GM20000 (cell line): ENCODE measurements at regions not wholly inside any gene's neighbourhood (a gene's known extent, or its start where the extent isn't known, plus 50 kb on each side); places are given as distances from the start of the nearest gene placed in this dataset.
"Not testable (repeated sequence)": the region's sequence is repeated elsewhere in the genome, so short reads cannot be mapped to it uniquely, and the experiment has no call there.

ENCODE experiments used
- DNase-seq: peaks from one replicate; pipeline ENCODE4 v3.0.0; 2012; ENCODE audit warnings: low spot score
- TF ChIP-seq, protein P1 (sequence below): IDR thresholded peaks from 2 replicates; pipeline ENCODE4 v1.5.1; 2012; ENCODE audit warnings: mild to moderate bottlenecking, control low read depth; ENCODE audit errors: extremely low read depth, missing control alignments

DNA sequence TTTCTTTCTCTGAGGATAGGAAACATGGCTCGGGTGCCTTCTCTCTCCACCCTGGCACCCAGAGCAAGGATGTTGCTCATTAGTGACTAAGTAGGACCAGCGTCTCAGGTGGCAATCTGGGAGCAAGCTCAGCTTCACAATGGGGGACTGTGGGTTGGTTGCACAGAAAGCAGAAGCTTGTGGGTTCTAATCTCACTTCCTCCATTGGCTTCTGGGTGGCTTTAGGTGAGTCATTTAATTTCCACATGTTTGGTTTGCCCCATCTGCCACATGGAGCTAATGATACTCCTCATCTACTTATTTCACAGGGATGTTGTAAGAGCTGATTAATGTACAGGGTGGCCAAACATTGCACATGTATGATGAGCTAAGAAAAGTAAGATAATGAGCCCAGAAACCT is 54.8 kb upstream of the AKIRIN2 start:
- peak; percentile 82 for DNase-seq
- TF ChIP-seq, protein P1, sequence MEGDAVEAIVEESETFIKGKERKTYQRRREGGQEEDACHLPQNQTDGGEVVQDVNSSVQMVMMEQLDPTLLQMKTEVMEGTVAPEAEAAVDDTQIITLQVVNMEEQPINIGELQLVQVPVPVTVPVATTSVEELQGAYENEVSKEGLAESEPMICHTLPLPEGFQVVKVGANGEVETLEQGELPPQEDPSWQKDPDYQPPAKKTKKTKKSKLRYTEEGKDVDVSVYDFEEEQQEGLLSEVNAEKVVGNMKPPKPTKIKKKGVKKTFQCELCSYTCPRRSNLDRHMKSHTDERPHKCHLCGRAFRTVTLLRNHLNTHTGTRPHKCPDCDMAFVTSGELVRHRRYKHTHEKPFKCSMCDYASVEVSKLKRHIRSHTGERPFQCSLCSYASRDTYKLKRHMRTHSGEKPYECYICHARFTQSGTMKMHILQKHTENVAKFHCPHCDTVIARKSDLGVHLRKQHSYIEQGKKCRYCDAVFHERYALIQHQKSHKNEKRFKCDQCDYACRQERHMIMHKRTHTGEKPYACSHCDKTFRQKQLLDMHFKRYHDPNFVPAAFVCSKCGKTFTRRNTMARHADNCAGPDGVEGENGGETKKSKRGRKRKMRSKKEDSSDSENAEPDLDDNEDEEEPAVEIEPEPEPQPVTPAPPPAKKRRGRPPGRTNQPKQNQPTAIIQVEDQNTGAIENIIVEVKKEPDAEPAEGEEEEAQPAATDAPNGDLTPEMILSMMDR = no peak

DNA sequence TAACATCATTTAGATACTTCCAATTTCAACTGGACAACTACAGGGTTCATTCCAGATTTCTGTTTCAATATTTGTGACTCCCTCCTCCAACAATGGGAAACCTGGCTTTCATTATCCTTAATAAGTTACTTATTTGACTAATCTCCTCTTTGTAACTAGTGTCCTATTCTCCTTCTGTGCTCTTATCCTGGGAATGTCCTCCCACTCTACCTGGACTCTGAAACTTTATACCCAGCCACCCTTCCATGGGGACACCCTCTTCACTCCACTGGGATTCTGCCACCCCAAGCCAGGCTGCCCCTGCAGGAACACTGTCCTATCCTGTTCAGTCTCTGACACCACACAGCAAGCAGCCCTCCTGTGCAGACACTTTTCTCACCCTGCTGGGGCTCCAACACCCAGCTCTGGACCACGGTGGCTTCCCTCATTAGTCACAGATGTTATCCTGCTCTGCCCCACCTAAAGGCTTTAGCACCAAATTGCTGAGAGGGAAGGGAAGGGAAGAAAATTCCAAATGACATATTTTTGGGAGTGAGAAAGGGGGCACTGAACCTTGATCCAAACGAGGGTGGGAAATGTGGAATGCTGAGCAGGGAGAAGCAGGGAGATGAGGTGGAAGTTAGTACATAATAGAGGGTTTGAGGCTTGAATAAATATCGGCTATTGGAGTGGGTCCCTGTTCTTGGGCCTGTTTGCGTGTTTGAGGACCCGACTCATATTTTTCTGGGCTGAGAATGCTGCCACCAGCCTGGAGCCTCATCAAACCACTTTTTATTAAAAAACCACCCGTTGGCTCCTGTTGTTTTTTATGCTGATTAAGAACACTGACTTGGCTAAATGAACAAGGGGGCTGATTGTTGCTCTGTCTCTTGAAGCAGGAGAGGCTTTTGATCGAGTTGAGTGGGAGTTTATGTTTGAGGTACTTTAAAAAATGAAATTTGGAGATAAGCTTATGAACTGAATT is 54.0 kb upstream of the AKIRIN2 start:
- no peak for DNase-seq
- TF ChIP-seq, protein P1 = no peak

DNA sequence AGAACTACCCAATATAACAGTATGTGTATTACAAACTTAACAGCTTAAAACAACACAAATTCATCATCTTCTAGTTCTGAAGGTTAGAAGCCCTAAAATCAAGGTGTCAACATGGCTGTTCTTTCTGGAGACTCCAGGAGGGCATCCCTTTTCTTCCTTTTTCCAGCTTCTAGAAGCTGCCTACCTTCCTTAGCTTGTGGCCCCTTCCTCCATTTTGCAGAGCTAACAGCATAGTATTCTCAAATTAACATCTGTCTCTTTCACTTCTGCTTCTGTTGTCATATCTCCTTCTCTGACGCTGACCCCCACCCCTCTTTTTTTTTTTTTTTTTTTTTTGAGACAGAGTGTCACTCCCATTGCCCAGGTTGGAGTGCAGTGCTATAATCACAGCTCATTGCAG is 52.8 kb upstream of the AKIRIN2 start:
- DNase-seq = peak; percentile 68
- TF ChIP-seq, protein P1 = no peak

DNA sequence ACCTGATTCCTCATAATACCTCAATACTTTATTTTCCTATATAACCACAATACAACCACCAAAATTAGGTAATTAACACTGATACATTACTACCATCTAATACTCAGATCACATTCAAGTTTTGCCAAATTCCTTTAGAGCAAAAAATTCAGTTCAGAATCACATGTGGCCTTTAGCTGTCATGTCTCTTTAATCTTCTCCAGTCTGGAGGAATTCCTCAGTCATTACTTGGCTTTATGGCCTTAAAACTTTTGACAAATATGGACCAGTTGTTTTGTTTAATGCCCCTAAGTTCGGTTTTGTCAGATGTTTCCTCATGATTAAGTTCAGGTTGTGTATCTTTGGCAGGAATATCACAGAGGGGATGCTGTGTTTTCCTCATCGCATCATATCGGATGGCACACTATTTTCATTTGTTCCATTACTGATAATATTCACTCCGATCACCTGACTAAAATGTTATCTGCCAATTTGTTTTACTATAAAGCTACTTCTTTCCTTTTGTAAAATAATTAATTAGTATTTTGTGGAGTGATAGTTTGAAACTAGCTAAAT is 51.2 kb upstream of the AKIRIN2 start:
- TF ChIP-seq, protein P1 = no peak
- no peak for DNase-seq

DNA sequence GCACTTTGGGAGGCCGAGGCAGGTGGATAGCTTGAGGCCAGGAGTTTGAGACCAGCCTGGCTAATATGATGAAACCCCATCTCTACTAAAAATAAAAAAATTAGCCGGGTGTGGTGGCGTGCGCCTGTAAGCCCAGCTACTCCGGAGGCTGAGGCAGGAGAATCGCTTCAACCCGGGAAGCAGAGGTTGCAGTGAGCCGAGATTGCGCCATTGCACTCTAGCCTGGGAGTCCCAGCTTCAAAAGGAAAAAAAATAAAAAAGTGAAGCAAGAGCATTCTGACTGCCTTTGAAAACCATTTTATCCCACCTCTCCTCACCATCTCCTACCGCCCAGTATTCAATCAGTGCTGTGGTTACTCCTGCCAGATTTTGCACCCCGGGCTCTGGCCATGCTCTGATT is 50.5 kb upstream of the AKIRIN2 start:
- DNase-seq = not testable (repeated sequence)
